IMR-90 (cell line): ENCODE measurements at regions not wholly inside any gene's neighbourhood (a gene's known extent, or its start where the extent isn't known, plus 50 kb on each side); places are given as distances from the start of the nearest gene placed in this dataset.

Source experiments
- ATAC-seq: fragments of 200-7000 bp; cut with Tn5 transposase; 2 replicates; pipeline ENCODE4 v1.9.1; 2020; ENCODE audit warnings: low read depth, mild to moderate bottlenecking, moderate library complexity
- BruUV-seq: library from RNA; stranded (reverse); fragments of 400-500 nt; replicated peaks from 2 replicates; lab custom pipeline; 2021; lab: Mats Ljungman, UMichigan
- CTCF ChIA-PET: fragments of 300-600 bp; formaldehyde crosslinking; extraction: SDS; loops from one replicate; lab custom pipeline; 2021; ENCODE audit warnings: antibody characterized with exemption; lab: Yijun Ruan, JAX
- POLR2A ChIA-PET: fragments of 300-600 bp; sonication (Branson Sonifier 250); formaldehyde crosslinking; loops from one replicate; lab custom pipeline; 2022; ENCODE audit warnings: antibody characterized with exemption; ENCODE audit not compliant: unreplicated experiment; lab: Charles Lee
- DNase-seq: peaks from one replicate; pipeline ENCODE4 v3.0.0; 2013
- H2AFZ ChIP-seq: replicated peaks from 2 replicates; pipeline ENCODE3; 2013; ENCODE audit warnings: low read length, mild to moderate bottlenecking; ENCODE audit not compliant: poor library complexity
- H2AK5ac ChIP-seq: 2 replicates; pipeline ENCODE4 v1.6.1; 2013; ENCODE audit warnings: low read depth, low read length, inconsistent platforms
- H2AK9ac ChIP-seq: replicated peaks from 2 replicates; pipeline ENCODE3; 2013; ENCODE audit warnings: mild to moderate bottlenecking, low read depth, low read length, moderate library complexity; ENCODE audit not compliant: poor library complexity
- H2BK120ac ChIP-seq: 2 replicates; pipeline ENCODE4 v1.6.1; 2013; ENCODE audit warnings: low read depth, low read length, inconsistent platforms
- H2BK15ac ChIP-seq: 3 replicates; pipeline ENCODE4 v1.6.1; 2013; ENCODE audit warnings: low read depth, low read length, inconsistent platforms
- H2BK20ac ChIP-seq: 2 replicates; pipeline ENCODE4 v1.6.1; 2013; ENCODE audit warnings: low read depth, mild to moderate bottlenecking, inconsistent platforms, low read length, moderate library complexity
- H2BK5ac ChIP-seq: 2 replicates; pipeline ENCODE4 v1.6.1; 2013; ENCODE audit warnings: mild to moderate bottlenecking, low read depth, low read length, inconsistent platforms; ENCODE audit not compliant: poor library complexity, severe bottlenecking
- H3K14ac ChIP-seq: replicated peaks from 2 replicates; pipeline ENCODE4 v1.6.1; 2013; ENCODE audit warnings: low read depth, low read length, inconsistent platforms
- H3K18ac ChIP-seq: 2 replicates; pipeline ENCODE4 v1.6.1; 2013; ENCODE audit warnings: low read depth, low read length, control low read depth
- H3K23ac ChIP-seq: 2 replicates; pipeline ENCODE4 v1.6.1; 2013; ENCODE audit warnings: low read depth, low read length, inconsistent platforms
- H3K27ac ChIP-seq: 2 replicates; pipeline ENCODE4 v1.5.1; 2013; ENCODE audit warnings: mild to moderate bottlenecking, control low read depth, low read length; ENCODE audit not compliant: insufficient read depth
- H3K27me3 ChIP-seq: 2 replicates; pipeline ENCODE4 v1.6.1; 2013; ENCODE audit warnings: low read length; ENCODE audit not compliant: control insufficient read depth, insufficient read depth
- H3K36me3 ChIP-seq: 2 replicates; pipeline ENCODE4 v1.6.1; 2013; ENCODE audit warnings: low read length, mixed read lengths; ENCODE audit not compliant: control insufficient read depth, insufficient read depth
- H3K4ac ChIP-seq: 2 replicates; pipeline ENCODE4 v1.6.1; 2013; ENCODE audit warnings: low read depth, low read length, inconsistent platforms
- H3K4me1 ChIP-seq: 2 replicates; pipeline ENCODE4 v1.6.1; 2013; ENCODE audit warnings: low read length, mixed read lengths; ENCODE audit not compliant: control insufficient read depth, insufficient read depth
- H3K4me2 ChIP-seq: 2 replicates; pipeline ENCODE4 v1.6.1; 2013; ENCODE audit warnings: low read depth, mild to moderate bottlenecking, control low read depth, low read length, moderate library complexity
- H3K4me3 ChIP-seq: 2 replicates; pipeline ENCODE4 v1.5.1; 2013; ENCODE audit warnings: low read depth, mild to moderate bottlenecking, control low read depth, low read length, moderate library complexity; ENCODE audit not compliant: insufficient read depth
- H3K56ac ChIP-seq: 2 replicates; pipeline ENCODE4 v1.6.1; 2013; ENCODE audit warnings: low read length, inconsistent platforms; ENCODE audit not compliant: insufficient read depth; ENCODE audit errors: extremely low read depth
- H3K79me1 ChIP-seq, 2 experiments: 2 replicates each; pipeline ENCODE4 v1.6.1; 2013; ENCODE audit warnings: low read length in 2 of 2, inconsistent platforms in 1 of 2, low read depth in 1 of 2
- H3K9ac ChIP-seq: 2 replicates; pipeline ENCODE4 v1.6.1; 2013; ENCODE audit warnings: low read depth, low read length, control low read depth
- H3K9me1 ChIP-seq: 2 replicates; pipeline ENCODE4 v1.6.1; 2013; ENCODE audit warnings: low read length, inconsistent platforms; ENCODE audit not compliant: insufficient read depth
- H3K9me3 ChIP-seq: 2 replicates; pipeline ENCODE4 v1.6.1; 2013; ENCODE audit warnings: low read length; ENCODE audit not compliant: control insufficient read depth, insufficient read depth
- H4K20me1 ChIP-seq: 2 replicates; pipeline ENCODE4 v1.6.1; 2013; ENCODE audit warnings: low read length, inconsistent platforms; ENCODE audit not compliant: insufficient read depth
- H4K5ac ChIP-seq: 2 replicates; pipeline ENCODE4 v1.6.1; 2013; ENCODE audit warnings: mild to moderate bottlenecking, low read depth, low read length, control low read depth
- H4K8ac ChIP-seq, 2 experiments: 2 replicates each; pipeline ENCODE4 v1.6.1; 2013; ENCODE audit warnings: low read depth in 2 of 2, low read length in 2 of 2, control low read depth in 1 of 2, inconsistent platforms in 1 of 2
- H4K91ac ChIP-seq: 2 replicates; pipeline ENCODE4 v1.6.1; 2013; ENCODE audit warnings: low read depth, low read length, inconsistent platforms; ENCODE audit not compliant: insufficient read depth
- CEBPB ChIP-seq: IDR thresholded peaks from 2 replicates; pipeline ENCODE4 v1.6.1; 2012; ENCODE audit warnings: low read depth, low read length, improper control_type of control experiment
- FOS ChIP-seq: fragments of 150-350 bp; IDR thresholded peaks from 2 replicates; pipeline ENCODE4 v1.6.1; 2016; ENCODE audit warnings: low read depth, low read length
- MAFK ChIP-seq: IDR thresholded peaks from 2 replicates; pipeline ENCODE4 v1.6.1; 2012; ENCODE audit warnings: low read depth, low read length, improper control_type of control experiment
- MXI1 ChIP-seq: IDR thresholded peaks from 2 replicates; pipeline ENCODE4 v1.6.1; 2012; ENCODE audit warnings: low read depth, mild to moderate bottlenecking, low read length, moderate library complexity, borderline replicate concordance
- NFE2L2 ChIP-seq: fragments of 150-350 bp; IDR thresholded peaks from 2 replicates; pipeline ENCODE4 v1.6.1; 2016; ENCODE audit warnings: low read depth, mild to moderate bottlenecking, low read length
- RCOR1 ChIP-seq: IDR thresholded peaks from 2 replicates; pipeline ENCODE4 v1.6.1; 2012; ENCODE audit warnings: mild to moderate bottlenecking, low read length, improper control_type of control experiment; ENCODE audit not compliant: insufficient replicate concordance
- RFX5 ChIP-seq: IDR thresholded peaks from 2 replicates; pipeline ENCODE4 v1.8.0; 2012; ENCODE audit warnings: low read depth, mild to moderate bottlenecking, low read length, moderate library complexity
- dilution Hi-C: fragments of 300-500 bp; cut with HindIII; formaldehyde crosslinking; loops from one replicate; pipeline ENCODE4 v1.14.3; 2018; ENCODE audit warnings: low sequenced_read_pairs; ENCODE audit not compliant: unreplicated experiment
- in situ Hi-C: fragments of 300-500 bp; cut with MboI; formaldehyde crosslinking; loops from 3 replicates; pipeline ENCODE4 v1.14.3; 2019; ENCODE audit warnings: low sequenced_read_pairs, inconsistent platforms, mixed read lengths
- intact Hi-C: fragments of 100-400 bp; cut with micrococcal nuclease; formaldehyde crosslinking; loops from 2 replicates; pipeline ENCODE4 v1.10.0; 2022

GRCh38 chr7:94761451-94761850 is 105.5 kb upstream of the SGCE start:
- H3K14ac ChIP-seq = no peak overlapping the region
- no peak overlapping the region for H3K56ac ChIP-seq
- H2BK120ac ChIP-seq = no peak overlapping the region
- H3K27ac ChIP-seq = no peak overlapping the region
- no TSS peak for BruUV-seq
- H2AK9ac ChIP-seq = no peak overlapping the region
- intact Hi-C loops = no loop called here
- DNase-seq (no peak), ATAC-seq (no peak)
- dilution Hi-C loops = no loop called here
- no peak overlapping the region for H3K18ac ChIP-seq
- no peak overlapping the region for H3K9ac ChIP-seq
- H3K4me1 ChIP-seq = no peaks in the 10 kb centered on the region
- no peak overlapping the region for H2BK5ac ChIP-seq
- no peak overlapping the region for H3K23ac ChIP-seq
- H4K91ac ChIP-seq = no peak overlapping the region
- H3K9me1 ChIP-seq = no peaks in the 10 kb centered on the region
- in situ Hi-C loops = no loop called here
- H3K9me3 ChIP-seq = no peaks in the 10 kb centered on the region
- no peak overlapping the region for H2BK20ac ChIP-seq
- H2AK5ac ChIP-seq = no peak overlapping the region
- no peak overlapping the region for H2AFZ ChIP-seq
- no peak overlapping the region for H3K4me3 ChIP-seq
- ChIA-PET CTCF (no interaction called here), POLR2A (no interaction called here)
- no peaks in the 10 kb centered on the region for H3K36me3 ChIP-seq
- no peak overlapping the region for H3K4ac ChIP-seq
- H3K79me1 ChIP-seq = no peaks in the 10 kb centered on the region
- H4K8ac ChIP-seq = no peak overlapping the region
- H3K27me3 ChIP-seq = no peaks in the 10 kb centered on the region
- H4K5ac ChIP-seq = no peak overlapping the region
- TF ChIP-seq CEBPB (no peak), MAFK (no peak), RFX5 (no peak), NFE2L2 (no peak), MXI1 (no peak), FOS (no peak), RCOR1 (no peak)
- H3K4me2 ChIP-seq = no peak overlapping the region
- H2BK15ac ChIP-seq = no peak overlapping the region
- H4K20me1 ChIP-seq = no peaks in the 10 kb centered on the region
